Mesenchymal stem cell (in vitro differentiated cells and primary cell): ENCODE measurements at regions not wholly inside any gene's neighbourhood (a gene's known extent, or its start where the extent isn't known, plus 50 kb on each side); places are given as distances from the start of the nearest gene placed in this dataset. TPM values are rescaled to one million over a fixed set of nuclear protein-coding genes. Genes with fewer than 3 reads are reported as not detected.

Source experiments
- DNase-seq: peaks from one replicate; pipeline ENCODE4 v3.0.0-alpha.2; 2013
- H2AFZ ChIP-seq: one replicate; pipeline ENCODE4 v1.6.1; 2013; ENCODE audit warnings: low read depth, mild to moderate bottlenecking, control low read depth, inconsistent platforms, low read length, moderate library complexity
- H2AK5ac ChIP-seq: 2 replicates; pipeline ENCODE4 v1.6.1; 2013; ENCODE audit warnings: low read length, moderate library complexity, mild to moderate bottlenecking, inconsistent platforms; ENCODE audit not compliant: severe bottlenecking
- H2BK120ac ChIP-seq: one replicate; pipeline ENCODE4 v1.6.1; 2013; ENCODE audit warnings: low read depth, mild to moderate bottlenecking, inconsistent platforms, low read length, moderate library complexity
- H2BK12ac ChIP-seq, 2 experiments: one replicate each; pipeline ENCODE4 v1.6.1; 2013; ENCODE audit warnings: inconsistent platforms in 2 of 2, low read length in 2 of 2, mild to moderate bottlenecking in 2 of 2, moderate library complexity in 2 of 2, control low read depth in 1 of 2
- H2BK15ac ChIP-seq: one replicate; pipeline ENCODE4 v1.6.1; 2013; ENCODE audit warnings: mild to moderate bottlenecking, low read depth, inconsistent platforms; ENCODE audit not compliant: poor library complexity, severe bottlenecking
- H2BK5ac ChIP-seq: 2 replicates; pipeline ENCODE4 v1.6.1; 2013; ENCODE audit warnings: low read depth, mild to moderate bottlenecking, low read length, control low read depth, inconsistent platforms; ENCODE audit not compliant: poor library complexity, severe bottlenecking
- H3K14ac ChIP-seq, 2 experiments: one replicate each; pipeline ENCODE4 v1.6.1; 2013; ENCODE audit warnings: inconsistent platforms in 2 of 2, low read length in 2 of 2, control low read depth in 1 of 2, mild to moderate bottlenecking in 1 of 2, moderate library complexity in 1 of 2
- H3K18ac ChIP-seq, 2 experiments: one replicate each; pipeline ENCODE4 v1.6.1; 2013; ENCODE audit warnings: inconsistent platforms in 2 of 2, low read length in 2 of 2, control low read depth in 1 of 2, low read depth in 1 of 2, mild to moderate bottlenecking in 1 of 2
- H3K23ac ChIP-seq, 2 experiments: one replicate each; pipeline ENCODE4 v1.6.1; 2013; ENCODE audit warnings: inconsistent platforms in 2 of 2, low read length in 2 of 2, mild to moderate bottlenecking in 2 of 2, moderate library complexity in 2 of 2, control low read depth in 1 of 2
- H3K27ac ChIP-seq: 2 replicates; pipeline ENCODE4 v1.5.1; 2013; ENCODE audit warnings: mild to moderate bottlenecking, moderate library complexity, low read length, control low read depth, inconsistent platforms; ENCODE audit not compliant: poor library complexity, severe bottlenecking
- H3K27me3 ChIP-seq, 2 experiments: 2 replicates each; pipeline versions ENCODE4 v1.6.1 to v1.7.0; 2013; ENCODE audit warnings: low read length in 2 of 2, mild to moderate bottlenecking in 2 of 2, moderate library complexity in 2 of 2, control low read depth in 1 of 2, inconsistent platforms in 1 of 2; ENCODE audit not compliant: control insufficient read depth in 1 of 2, insufficient read depth in 1 of 2
- H3K36me3 ChIP-seq, 2 experiments: 2 replicates each; pipeline versions ENCODE4 v1.6.1 to v1.7.0; 2013; ENCODE audit warnings: low read length in 2 of 2, control low read depth in 1 of 2, inconsistent platforms in 1 of 2, low read depth in 1 of 2, mild to moderate bottlenecking in 1 of 2; ENCODE audit not compliant: insufficient read depth in 2 of 2, control insufficient read depth in 1 of 2
- H3K4ac ChIP-seq, 2 experiments: one replicate each; pipeline ENCODE4 v1.6.1; 2013; ENCODE audit warnings: inconsistent platforms in 2 of 2, low read length in 2 of 2, mild to moderate bottlenecking in 2 of 2, moderate library complexity in 2 of 2, control low read depth in 1 of 2, low read depth in 1 of 2
- H3K4me1 ChIP-seq: 2 replicates; pipeline ENCODE4 v1.6.1; 2013; ENCODE audit warnings: low read depth, low read length, control low read depth; ENCODE audit not compliant: control insufficient read depth, insufficient read depth
- H3K4me2 ChIP-seq: 2 replicates; pipeline ENCODE4 v1.6.1; 2013; ENCODE audit warnings: low read length, mild to moderate bottlenecking, inconsistent platforms; ENCODE audit not compliant: poor library complexity, severe bottlenecking
- H3K4me3 ChIP-seq, 2 experiments: 2 replicates each; pipeline versions ENCODE4 v1.5.1 to v1.7.0; 2013; ENCODE audit warnings: low read length in 2 of 2, mild to moderate bottlenecking in 2 of 2, control low read depth in 1 of 2, low read depth in 1 of 2; ENCODE audit not compliant: insufficient read depth in 1 of 2
- H3K79me1 ChIP-seq: replicated peaks from 2 replicates; pipeline ENCODE4 v1.6.1; 2013; ENCODE audit warnings: mild to moderate bottlenecking, control low read depth, low read length, inconsistent platforms; ENCODE audit not compliant: poor library complexity, severe bottlenecking
- H3K9ac ChIP-seq: 2 replicates; pipeline ENCODE4 v1.7.0; 2013; ENCODE audit warnings: mild to moderate bottlenecking, low read length, moderate library complexity
- H3K9me3 ChIP-seq: 2 replicates; pipeline ENCODE4 v1.7.0; 2013; ENCODE audit warnings: mild to moderate bottlenecking, low read length; ENCODE audit not compliant: control insufficient read depth
- H4K8ac ChIP-seq: one replicate; pipeline ENCODE4 v1.6.1; 2013; ENCODE audit warnings: inconsistent platforms, mild to moderate bottlenecking, low read length, moderate library complexity
- H4K91ac ChIP-seq: one replicate; pipeline ENCODE4 v1.6.1; 2013; ENCODE audit warnings: mild to moderate bottlenecking, low read length, inconsistent platforms
- WGBS: methylation state at CpG from one replicate; pipeline ENCODE4 v1.1.7; 2013; ENCODE audit warnings: mixed read lengths; 5-methylcytosine and 5-hydroxymethylcytosine counted together
- small RNA-seq: library from polyadenylated mRNA; stranded (forward); fragments of <200 nt; extraction: miRNeasy Mini kit (QIAGEN cat#:217004); gene quantifications from one replicate; pipeline ENCODE3, GENCODE V24; 2013; ENCODE audit warnings: low read depth

DNA sequence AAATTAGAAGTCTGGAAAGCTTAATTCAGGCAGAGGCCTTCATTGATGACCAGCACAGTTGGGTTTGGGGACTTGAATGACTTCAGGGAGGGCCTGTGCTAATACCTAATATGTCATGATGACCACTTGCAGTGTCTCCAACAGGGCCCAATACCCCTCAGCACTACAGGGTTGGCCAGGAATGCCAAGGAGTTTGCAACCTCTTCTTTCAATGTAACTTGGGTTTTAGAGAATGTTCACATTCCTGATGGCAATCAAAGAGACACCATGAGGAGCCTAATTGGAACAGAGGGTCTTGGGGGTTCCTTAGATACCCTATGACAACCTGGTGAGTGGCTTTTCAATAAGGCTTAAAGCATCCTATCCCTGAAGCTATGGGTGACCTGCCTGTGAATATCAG lies 52.4 kb upstream of the ST8SIA3 start:
- Histone ChIP-seq H4K91ac (no peak overlapping the region), H3K79me1 (no peaks in the 10 kb centered on the region), H3K4me1 (no peaks in the 10 kb centered on the region), H4K8ac (no peak overlapping the region), H2BK5ac (no peak overlapping the region), H3K27me3 (peaks cover 0 to 27% of the 10 kb centered on the region in 2 experiments), H3K4me3 (no peak overlapping the region), H3K27ac (no peak overlapping the region), H3K9ac (no peak overlapping the region), H2AFZ (no peak overlapping the region), H3K18ac (no peak overlapping the region), H3K4me2 (no peak overlapping the region), H3K23ac (no peak overlapping the region), H3K4ac (no peak overlapping the region), H3K36me3 (no peaks in the 10 kb centered on the region), H2BK15ac (no peak overlapping the region), H2BK12ac (no peak overlapping the region), H3K9me3 (no peaks in the 10 kb centered on the region), H2BK120ac (no peak overlapping the region), H3K14ac (no peak overlapping the region), H2AK5ac (no peak overlapping the region)
- no peak for DNase-seq

DNA sequence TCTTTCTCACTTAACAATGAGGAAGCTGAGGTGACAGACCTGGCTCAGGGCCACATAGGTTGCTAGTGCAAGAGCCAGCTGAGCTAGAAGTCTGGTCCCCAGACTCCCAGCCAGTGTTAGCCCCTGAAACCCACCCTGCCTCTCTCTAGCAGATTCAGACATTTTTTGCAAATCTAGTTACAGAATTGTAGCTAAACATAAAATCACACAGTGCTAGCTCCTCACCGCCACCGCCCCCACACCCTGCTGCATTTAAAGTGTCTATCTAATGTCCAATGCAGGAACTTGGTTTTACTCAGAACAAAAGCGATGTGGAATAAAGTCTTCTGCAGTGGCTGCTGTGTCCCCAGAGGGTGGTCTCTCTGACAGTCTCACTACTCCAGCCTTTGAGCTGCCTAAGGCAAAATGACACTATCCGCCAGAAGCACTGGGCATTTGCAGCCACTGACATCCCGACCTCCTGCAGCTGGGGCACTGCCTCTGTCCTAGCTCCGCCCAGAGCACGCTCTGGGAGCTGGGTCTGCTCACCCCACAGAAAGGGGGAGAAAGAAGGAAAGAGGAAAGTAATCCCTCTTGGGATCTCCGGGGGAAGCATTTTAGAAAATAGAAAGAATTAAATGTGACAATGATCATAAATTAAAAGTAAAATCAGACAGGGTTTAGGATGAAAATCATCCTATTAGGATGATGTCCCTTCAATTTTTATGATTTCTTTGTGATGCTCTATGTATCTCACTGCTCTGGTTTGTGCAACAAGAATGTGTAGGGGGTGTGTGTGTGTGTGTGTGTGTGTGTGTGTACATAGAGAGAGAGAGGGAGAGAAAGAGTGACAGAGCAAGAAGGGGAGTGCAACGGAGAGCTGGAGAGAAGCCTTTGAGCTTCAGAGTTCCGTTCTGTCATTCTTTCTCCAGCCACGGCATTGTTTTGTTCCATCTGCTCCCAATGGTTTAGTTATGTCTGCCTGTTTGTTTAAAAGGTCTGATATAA lies 50.5 kb upstream of the ST8SIA3 start:
- H3K4me1 ChIP-seq = no peaks in the 10 kb centered on the region
- H3K4me3 ChIP-seq = no peak overlapping the region
- H2BK5ac ChIP-seq = no peak overlapping the region
- 59% methylated on average over 7 of the region's 11 CpGs for WGBS
- H3K79me1 ChIP-seq = no peaks in the 10 kb centered on the region
- H2AK5ac ChIP-seq = no peak overlapping the region
- no peak overlapping the region for H2BK120ac ChIP-seq
- H3K14ac ChIP-seq = no peak overlapping the region
- H4K91ac ChIP-seq = no peak overlapping the region
- no peak overlapping the region for H3K27ac ChIP-seq
- no peaks in the 10 kb centered on the region for H3K9me3 ChIP-seq
- no peak overlapping the region for H2AFZ ChIP-seq
- H2BK12ac ChIP-seq = no peak overlapping the region
- no peak overlapping the region for H3K18ac ChIP-seq
- no peak overlapping the region for H3K9ac ChIP-seq
- H2BK15ac ChIP-seq = no peak overlapping the region
- no peak overlapping the region for H3K4me2 ChIP-seq
- no peak overlapping the region for H3K4ac ChIP-seq
- H3K27me3 ChIP-seq = peaks cover 0 to 18% of the 10 kb centered on the region in 2 experiments
- no peak overlapping the region for H4K8ac ChIP-seq
- H3K36me3 ChIP-seq = no peaks in the 10 kb centered on the region
- DNase-seq = no peak
- H3K23ac ChIP-seq = no peak overlapping the region

Small RNAs in the stretch of these regions (small RNA-seq; reads per million reads assigned to genes)
- gene RNU6-737P = not detected
